ENCODE measurements at regions not wholly inside any gene's neighbourhood (a gene's known extent, or its start where the extent isn't known, plus 50 kb on each side); places are given as distances from the start of the nearest gene placed in this dataset.

DNA sequence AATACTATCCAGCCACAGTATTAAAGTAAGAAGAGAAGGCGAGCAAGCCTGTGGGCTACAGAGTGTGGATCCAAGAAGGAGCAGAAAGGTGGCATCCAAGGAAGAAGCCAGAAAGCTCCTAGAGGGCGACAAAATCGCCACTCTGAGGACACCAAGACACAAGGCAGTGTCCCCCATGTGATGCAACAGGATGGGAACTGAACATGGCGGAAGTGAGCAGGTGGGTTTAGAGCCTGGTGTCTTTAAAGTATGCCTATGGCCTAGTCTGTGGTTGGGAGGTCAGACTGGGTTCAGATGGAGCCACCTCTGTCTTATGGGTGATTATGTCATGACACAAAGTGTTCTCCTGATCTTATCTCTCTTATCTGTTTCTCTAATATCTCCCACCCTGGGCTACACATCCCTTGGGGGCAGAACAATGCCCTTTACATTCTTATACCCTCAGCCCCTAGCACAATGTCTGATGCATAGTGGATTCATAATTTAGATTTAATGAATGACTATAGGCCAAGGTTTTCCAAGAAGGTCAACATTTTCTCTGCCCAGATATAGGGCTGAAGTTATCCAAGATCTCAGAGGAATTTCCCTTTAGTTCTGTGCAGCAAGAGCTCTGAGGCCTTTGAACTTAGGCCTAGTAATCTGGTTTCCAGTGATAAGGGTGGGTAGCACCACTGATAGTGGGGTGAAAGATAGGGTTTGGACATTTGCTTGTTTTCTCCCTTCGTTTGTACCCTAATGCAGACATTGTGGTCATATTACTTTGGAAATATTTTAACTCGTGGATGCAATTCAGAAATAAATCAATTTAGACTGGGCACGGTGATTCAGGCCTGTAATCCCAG, 167.3 kb upstream of the AKIRIN2 start:
- no peak overlapping the region for H3K4me3 ChIP-seq
- in situ Hi-C loops (cut with MboI; ENCODE audit: low pct_unique_long_range_greater_than_20kb in 2 of 9, low sequenced_read_pairs in 9 of 9, unreplicated experiment in 9 of 9), result no loop called here
- no peaks in the 10 kb centered on the region for H3K4me1 ChIP-seq (replicated peaks in 1 of 2)
- no peak overlapping the region for H3K27ac ChIP-seq
- WGBS, 10 experiments, result 26 to 91% (median 65%) methylated on average over 2 to 7 of the region's 7 CpGs; no CpG with 5 or more reads in 2 of the 10 experiments
- no peak for ATAC-seq (replicated peaks in 6 of 8)

DNA sequence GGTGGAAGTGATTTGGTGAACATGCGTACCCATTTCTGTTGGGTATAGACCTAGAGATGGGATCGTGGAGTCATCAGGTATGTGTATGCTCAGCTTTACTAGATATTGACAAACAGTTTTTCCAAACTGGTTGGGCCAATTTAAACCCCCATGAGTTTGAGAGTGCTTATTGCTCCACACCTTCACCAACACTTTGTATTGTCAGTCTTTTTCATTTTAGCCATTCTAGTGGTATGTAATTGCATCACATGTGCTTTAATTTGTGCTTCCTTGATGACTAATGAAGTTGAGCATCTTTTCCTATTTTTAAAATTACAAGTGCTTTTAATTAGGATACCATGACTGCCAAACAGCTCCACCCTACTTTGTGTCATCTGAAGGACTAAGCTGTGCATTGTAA, 158.9 kb upstream of the AKIRIN2 start:
- in situ Hi-C loops (cut with MboI; ENCODE audit: low pct_unique_long_range_greater_than_20kb in 2 of 9, low sequenced_read_pairs in 9 of 9, unreplicated experiment in 9 of 9), result no loop called here
- ATAC-seq (replicated peaks in 6 of 8), result no peak
- WGBS, 10 experiments, result 50 to 100% (median 100%) methylated on average over 1 to 2 of the region's 2 CpGs; no CpG with 5 or more reads in 3 of the 10 experiments

DNA sequence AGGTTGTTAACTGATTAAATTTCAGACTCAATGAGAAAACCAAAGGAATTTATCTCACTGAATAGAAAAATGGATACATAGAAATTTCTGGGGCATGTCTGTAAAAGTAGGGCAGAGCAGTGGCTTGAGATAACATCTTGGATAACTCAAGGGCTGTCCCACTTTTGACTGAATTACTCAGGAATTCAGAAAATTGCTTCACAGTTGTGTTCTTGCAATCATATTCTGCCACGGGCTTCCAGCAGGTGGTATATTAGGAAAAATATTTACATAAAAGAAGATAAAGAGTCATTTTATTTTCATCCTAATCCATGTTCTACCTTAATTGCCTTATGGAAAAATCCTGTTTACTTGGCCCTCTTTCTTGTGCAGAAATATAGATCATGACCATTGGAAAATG, 156.4 kb upstream of the AKIRIN2 start:
- ATAC-seq (replicated peaks in 6 of 8), result no peak
- Histone ChIP-seq H3K4me1 (replicated peaks in 1 of 2) (peaks cover 0 to 2% of the 10 kb centered on the region in 2 donors), H3K4me3 (no peak overlapping the region), H3K27ac (no peak overlapping the region)
- WGBS, 10 experiments, result 0 to 100% (median 22%) methylated on average over 1 of the region's 1 CpG; no CpG with 5 or more reads in 3 of the 10 experiments
- in situ Hi-C loops (cut with MboI; ENCODE audit: low pct_unique_long_range_greater_than_20kb in 2 of 9, low sequenced_read_pairs in 9 of 9, unreplicated experiment in 9 of 9), result no loop called here

More for the DNA sequence above, 158.9 kb upstream of the AKIRIN2 start:
- H3K4me1 ChIP-seq (replicated peaks in 1 of 2), result no peaks in the 10 kb centered on the region
- no peak overlapping the region for H3K27ac ChIP-seq
- no peak overlapping the region for H3K4me3 ChIP-seq

DNA sequence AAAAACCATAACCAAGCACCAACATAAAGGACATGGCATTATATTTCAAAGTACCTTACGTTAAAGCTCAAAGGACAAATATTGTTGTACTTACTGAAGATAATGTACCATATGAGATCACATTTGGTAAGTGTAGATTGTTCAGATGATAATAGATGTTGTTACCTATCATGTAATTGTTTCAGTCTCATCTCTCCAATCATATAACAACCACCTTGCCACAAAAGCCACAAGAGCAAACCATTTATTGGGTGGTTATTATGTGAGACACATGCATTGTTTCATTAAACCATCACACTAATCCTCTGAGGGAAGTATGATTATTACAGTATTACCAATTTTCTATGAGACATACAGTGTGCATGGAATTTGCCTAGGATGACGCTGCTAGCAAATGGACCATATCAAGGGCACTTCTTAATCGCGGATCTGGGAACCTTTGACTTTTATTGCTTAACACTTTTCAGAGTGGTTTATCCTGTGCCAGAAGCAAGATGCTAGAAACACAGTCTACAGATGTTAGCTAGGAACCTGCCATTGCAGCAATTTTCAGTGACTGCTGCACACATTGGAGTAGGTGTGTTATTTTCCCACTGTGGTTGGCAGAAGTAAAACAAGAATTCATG, 149.8 kb upstream of the AKIRIN2 start:
- no peak for ATAC-seq (replicated peaks in 6 of 8)
- WGBS, 10 experiments, result 14 to 100% (median 90%) methylated on average over 1 to 4 of the region's 4 CpGs; no CpG with 5 or more reads in 1 of the 10 experiments
- Histone ChIP-seq H3K27ac (no peak overlapping the region), H3K4me1 (replicated peaks in 1 of 2) (peaks cover 0 to 2% of the 10 kb centered on the region in 2 donors), H3K4me3 (no peak overlapping the region)
- in situ Hi-C loops (cut with MboI; ENCODE audit: low pct_unique_long_range_greater_than_20kb in 2 of 9, low sequenced_read_pairs in 9 of 9, unreplicated experiment in 9 of 9), result no loop called here

DNA sequence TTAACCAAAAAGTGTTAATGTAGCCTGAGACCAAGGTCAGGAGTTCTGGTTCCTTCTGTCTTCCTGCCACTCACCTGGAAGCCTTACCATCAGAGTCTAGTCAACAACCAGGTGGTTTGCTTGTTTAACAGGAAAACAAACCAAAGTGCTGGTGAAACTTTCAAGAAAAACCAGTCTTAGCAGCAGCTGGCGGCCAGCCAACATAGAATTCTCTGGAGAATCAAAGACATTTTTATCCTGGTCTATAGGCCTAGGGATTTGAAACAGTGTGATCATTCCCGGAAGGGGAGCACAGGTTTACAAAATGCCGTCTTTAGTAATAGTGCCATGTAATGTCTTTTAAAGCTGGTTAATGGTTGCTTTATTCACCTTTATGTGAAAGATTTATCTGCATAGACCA, 146.6 kb upstream of the AKIRIN2 start:
- in situ Hi-C loops (cut with MboI; ENCODE audit: low pct_unique_long_range_greater_than_20kb in 2 of 9, low sequenced_read_pairs in 9 of 9, unreplicated experiment in 9 of 9), result loop anchor here in 1 of 9 experiments (25.0 kb wide), 1 partner anchor 389 kb away; no protein-coding TSS in a partner anchor
- ATAC-seq (replicated peaks in 6 of 8), result no peak
- Histone ChIP-seq H3K4me1 (replicated peaks in 1 of 2) (no peaks in the 10 kb centered on the region), H3K27ac (no peak overlapping the region), H3K4me3 (no peak overlapping the region)
- WGBS, 10 experiments, result 38 to 100% (median 87%) methylated on average over 2 to 3 of the region's 3 CpGs; no CpG with 5 or more reads in 1 of the 10 experiments

DNA sequence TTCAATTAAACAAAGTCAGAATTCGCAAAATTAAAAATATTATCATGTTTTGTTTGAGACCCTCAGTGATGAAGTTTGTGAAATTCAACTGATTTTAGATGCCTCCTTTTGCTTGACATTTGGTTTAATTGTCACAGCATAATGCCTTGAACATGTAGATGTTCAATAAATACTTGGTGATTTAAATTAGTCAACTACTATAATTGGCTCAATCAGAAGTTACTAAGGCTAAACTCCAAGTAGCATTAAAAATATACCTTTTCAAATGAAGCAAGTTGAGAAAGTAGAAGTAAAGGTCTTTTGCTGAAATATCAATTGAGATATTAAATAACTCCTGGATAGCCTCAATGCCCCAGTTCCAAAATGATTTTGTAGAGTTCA, 145.8 kb upstream of the AKIRIN2 start:
- 33 to 100% (median 100%) methylated on average over 1 of the region's 1 CpG for WGBS, 10 experiments
- in situ Hi-C loops (cut with MboI; ENCODE audit: low pct_unique_long_range_greater_than_20kb in 2 of 9, low sequenced_read_pairs in 9 of 9, unreplicated experiment in 9 of 9), result loop anchor here in 1 of 9 experiments (25.0 kb wide), 1 partner anchor 389 kb away; no protein-coding TSS in a partner anchor
- H3K4me1 ChIP-seq (replicated peaks in 1 of 2), result no peaks in the 10 kb centered on the region
- no peak overlapping the region for H3K4me3 ChIP-seq
- no peak for ATAC-seq (replicated peaks in 6 of 8)
- H3K27ac ChIP-seq, result no peak overlapping the region

DNA sequence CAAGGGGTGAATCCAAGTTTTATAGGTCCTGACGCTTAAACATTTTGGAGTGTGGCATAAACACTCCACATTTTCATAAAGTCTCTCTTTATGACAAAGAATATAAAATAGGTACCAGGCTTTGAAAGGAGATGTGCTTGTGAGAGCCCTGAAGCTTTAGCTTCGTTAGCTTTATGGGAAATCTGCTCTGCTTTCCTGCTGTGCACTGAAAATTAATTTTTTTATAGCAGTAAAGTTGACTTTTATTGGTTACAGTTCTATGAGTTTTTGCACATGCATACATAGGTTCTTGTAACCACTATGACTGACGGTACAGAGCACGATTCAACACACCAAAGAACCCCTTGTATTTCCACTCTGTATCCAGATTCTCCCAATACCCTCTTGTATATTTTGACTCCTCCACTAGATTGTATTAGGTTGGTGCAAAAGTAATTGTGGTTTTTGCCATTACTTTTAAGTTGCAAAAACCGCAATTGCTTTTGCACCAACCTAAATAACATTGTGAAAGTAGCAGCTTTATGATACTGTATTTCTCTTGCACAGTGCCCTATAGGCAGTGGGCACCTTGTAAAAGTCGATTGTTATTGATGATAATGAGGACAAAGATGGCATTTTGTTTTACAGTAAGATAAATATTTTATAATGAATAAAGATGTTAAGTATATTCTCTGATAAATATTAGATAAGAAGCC, 145.2 kb upstream of the AKIRIN2 start:
- in situ Hi-C loops (cut with MboI; ENCODE audit: low pct_unique_long_range_greater_than_20kb in 2 of 9, low sequenced_read_pairs in 9 of 9, unreplicated experiment in 9 of 9), result loop anchor here in 1 of 9 experiments (25.0 kb wide), 1 partner anchor 390 kb away; no protein-coding TSS in a partner anchor
- H3K27ac ChIP-seq, result no peak overlapping the region
- no peaks in the 10 kb centered on the region for H3K4me1 ChIP-seq (replicated peaks in 1 of 2)
- no peak overlapping the region for H3K4me3 ChIP-seq
- ATAC-seq (replicated peaks in 6 of 8), result no peak
- WGBS, 10 experiments, result 23 to 91% (median 72%) methylated on average over 2 to 6 of the region's 6 CpGs

DNA sequence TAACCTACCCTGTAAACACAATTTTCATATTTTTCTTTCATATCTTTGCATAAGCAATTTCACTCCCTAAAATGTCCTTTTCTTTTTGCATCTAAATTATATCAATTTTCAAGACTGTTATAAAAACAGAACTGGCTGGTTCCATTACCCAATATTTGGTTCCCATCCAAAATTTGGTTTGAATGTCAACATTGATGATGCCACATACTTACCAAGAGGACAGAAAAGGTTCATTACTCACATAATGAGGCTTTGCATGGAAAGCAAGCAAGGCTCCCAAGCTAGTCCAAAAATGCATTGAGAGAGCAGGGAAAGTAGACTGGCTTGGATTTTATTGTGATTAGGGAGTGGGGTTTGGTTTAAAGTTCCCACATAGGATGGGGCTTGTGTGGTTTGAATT, 144.4 kb upstream of the AKIRIN2 start:
- ATAC-seq (replicated peaks in 6 of 8), result no peak
- in situ Hi-C loops (cut with MboI; ENCODE audit: low pct_unique_long_range_greater_than_20kb in 2 of 9, low sequenced_read_pairs in 9 of 9, unreplicated experiment in 9 of 9), result loop anchor here in 1 of 9 experiments (25.0 kb wide), 1 partner anchor 391 kb away; no protein-coding TSS in a partner anchor
- H3K4me3 ChIP-seq, result no peak overlapping the region
- H3K27ac ChIP-seq, result no peak overlapping the region
- no peaks in the 10 kb centered on the region for H3K4me1 ChIP-seq (replicated peaks in 1 of 2)

DNA sequence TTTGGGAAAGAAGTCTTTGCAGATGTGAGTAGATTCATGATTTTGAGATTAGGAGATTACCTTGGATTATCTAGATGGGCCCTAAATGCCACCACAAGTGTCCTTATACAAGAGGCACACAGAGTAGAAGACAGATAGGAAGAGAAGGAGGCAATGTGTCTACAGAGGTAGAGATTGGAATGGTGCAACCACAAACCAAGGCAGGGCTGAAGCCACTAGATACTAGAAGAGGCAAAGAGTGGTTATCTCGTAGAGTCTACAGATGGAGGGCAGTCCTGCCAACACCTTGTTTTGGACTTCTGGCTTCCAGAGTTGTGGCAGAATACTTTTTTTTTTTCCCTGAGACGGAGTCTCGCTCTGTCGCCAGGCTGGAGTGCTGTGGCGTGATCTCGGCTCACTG, 138.3 kb upstream of the AKIRIN2 start:
- 70 to 100% (median 86%) methylated on average over 1 to 6 of the region's 6 CpGs; no CpG with 5 or more reads in 3 of the 10 experiments for WGBS, 10 experiments
- in situ Hi-C loops (cut with MboI; ENCODE audit: low pct_unique_long_range_greater_than_20kb in 2 of 9, low sequenced_read_pairs in 9 of 9, unreplicated experiment in 9 of 9), result loop anchor here in 1 of 9 experiments (25.0 kb wide), 1 partner anchor 397 kb away; no protein-coding TSS in a partner anchor
- Histone ChIP-seq H3K27ac (no peak overlapping the region), H3K4me3 (no peak overlapping the region), H3K4me1 (replicated peaks in 1 of 2) (no peaks in the 10 kb centered on the region)
- ATAC-seq (replicated peaks in 6 of 8), result no peak

DNA sequence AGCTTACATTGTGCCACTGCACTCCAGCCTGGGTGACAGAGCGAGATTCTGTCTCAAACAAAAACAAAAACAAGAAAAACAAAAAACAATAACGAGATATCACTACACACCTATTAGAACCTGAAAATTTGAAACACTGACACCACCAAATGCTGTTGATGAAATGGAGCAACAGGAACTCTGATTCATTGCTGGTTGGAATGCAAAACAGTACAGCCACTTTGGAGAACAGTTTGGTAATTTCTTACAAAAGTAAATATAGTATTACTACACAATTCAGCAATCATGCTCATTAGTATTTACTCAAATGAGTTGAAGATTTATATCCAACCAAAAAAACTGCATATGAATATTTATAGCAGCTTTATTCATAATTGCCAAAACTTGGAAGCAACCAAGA, 135.8 kb upstream of the AKIRIN2 start:
- no peak for ATAC-seq (replicated peaks in 6 of 8)
- in situ Hi-C loops (cut with MboI; ENCODE audit: low pct_unique_long_range_greater_than_20kb in 2 of 9, low sequenced_read_pairs in 9 of 9, unreplicated experiment in 9 of 9), result loop anchor here in 1 of 9 experiments (25.0 kb wide), 1 partner anchor 399 kb away; no protein-coding TSS in a partner anchor
- peaks cover 0 to under 1% of the 10 kb centered on the region in 2 donors for H3K4me1 ChIP-seq (replicated peaks in 1 of 2)

DNA sequence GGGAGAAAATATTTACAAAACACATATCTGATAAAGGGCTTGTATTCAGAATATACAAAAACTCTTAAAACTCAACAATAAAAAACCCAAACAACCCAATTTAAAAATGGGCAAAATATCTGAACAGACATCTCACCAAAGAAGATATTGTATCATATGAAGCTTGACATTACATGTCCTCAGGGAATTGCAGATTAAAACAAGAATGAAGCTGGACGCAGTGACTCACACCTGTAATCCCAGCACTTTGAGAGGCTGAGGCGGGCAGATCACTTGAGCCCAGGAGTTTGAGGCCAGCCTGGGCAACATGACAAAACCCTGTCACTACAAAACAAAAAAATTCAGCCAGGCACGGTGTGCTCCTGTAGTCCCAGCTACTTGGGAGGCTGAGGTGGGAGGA, 135.4 kb upstream of the AKIRIN2 start:
- Histone ChIP-seq H3K4me1 (replicated peaks in 1 of 2) (peaks cover 0 to 4% of the 10 kb centered on the region in 2 donors), H3K27ac (no peak overlapping the region), H3K4me3 (no peak overlapping the region)
- 52 to 100% (median 100%) methylated on average over 1 to 2 of the region's 3 CpGs; no CpG with 5 or more reads in 4 of the 10 experiments for WGBS, 10 experiments
- no peak for ATAC-seq (replicated peaks in 6 of 8)
- in situ Hi-C loops (cut with MboI; ENCODE audit: low pct_unique_long_range_greater_than_20kb in 2 of 9, low sequenced_read_pairs in 9 of 9, unreplicated experiment in 9 of 9), result loop anchor here in 1 of 9 experiments (25.0 kb wide), 1 partner anchor 400 kb away; no protein-coding TSS in a partner anchor

More for the DNA sequence above, 135.8 kb upstream of the AKIRIN2 start:
- H3K4me3 ChIP-seq, result no peak overlapping the region
- H3K27ac ChIP-seq, result no peak overlapping the region
- 20 to 70% (median 50%) methylated on average over 1 to 2 of the region's 2 CpGs; no CpG with 5 or more reads in 4 of the 10 experiments for WGBS, 10 experiments

DNA sequence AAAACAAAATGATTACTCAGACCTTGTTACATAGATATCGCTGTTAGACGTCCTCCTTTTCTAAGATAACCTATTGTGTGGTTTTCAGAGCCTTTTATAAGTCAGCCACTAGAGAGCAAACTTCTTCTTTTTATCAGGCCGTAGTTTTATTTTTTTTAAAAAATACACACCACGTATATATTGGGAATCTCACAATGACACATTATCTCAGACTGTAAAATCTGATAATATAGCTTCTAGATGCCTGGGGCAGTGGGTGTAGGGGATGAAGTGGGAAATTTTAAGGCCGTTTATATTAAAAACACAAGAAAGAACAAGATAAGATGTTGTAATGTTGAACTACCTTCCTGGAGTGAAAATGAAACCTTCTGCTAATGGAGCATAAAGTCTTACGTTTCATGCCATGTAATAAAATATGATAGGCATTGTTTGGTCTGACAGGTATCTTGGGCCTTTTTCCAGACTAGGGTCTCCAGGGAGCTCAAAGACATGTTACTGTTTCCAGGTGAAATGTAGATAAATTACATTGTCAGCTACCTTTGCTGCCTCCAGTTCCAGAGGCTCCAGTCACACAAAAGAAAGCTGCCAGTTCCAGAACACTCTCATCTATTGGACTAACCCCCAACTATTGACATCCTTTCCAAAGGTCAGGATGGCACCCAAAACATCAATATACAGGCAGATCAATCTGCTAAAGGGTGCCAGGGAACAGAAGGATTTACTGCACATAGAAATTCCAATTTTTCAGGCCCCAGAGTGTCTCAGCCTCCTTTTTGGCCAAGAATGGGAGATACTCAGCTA, 130.2 kb upstream of the AKIRIN2 start:
- H3K4me3 ChIP-seq, result no peak overlapping the region
- peak overlapping the region in 1 of 2 donors; percentile 15 for H3K27ac ChIP-seq
- peak; percentile 44 to 72 (median 66) for ATAC-seq (replicated peaks in 6 of 8)
- WGBS, 10 experiments, result 0 to 60% (median 39%) methylated on average over 1 to 6 of the region's 6 CpGs
- in situ Hi-C loops (cut with MboI; ENCODE audit: low pct_unique_long_range_greater_than_20kb in 2 of 9, low sequenced_read_pairs in 9 of 9, unreplicated experiment in 9 of 9), result loop anchor here in 1 of 9 experiments (25.0 kb wide), 1 partner anchor 405 kb away; no protein-coding TSS in a partner anchor
- H3K4me1 ChIP-seq (replicated peaks in 1 of 2), result peaks cover 0 to 18% of the 10 kb centered on the region in 2 donors
